ENCODE measurements at regions not wholly inside any gene's neighbourhood (a gene's known extent, or its start where the extent isn't known, plus 50 kb on each side); places are given as distances from the start of the nearest gene placed in this dataset.

GRCh38 chrX:46319750-46320149, 225.5 kb downstream of the ZNF674 start:
- TF ChIP-seq MAX (IDR thresholded peaks at IDR 0.05; ENCODE audit: low read depth, low read length) (no peak), POLR2A (IDR thresholded peaks at IDR 0.05; ENCODE audit: extremely low read depth, insufficient read length) (no peak), MYC (IDR thresholded peaks at IDR 0.05; ENCODE audit: low read depth, low read length) (no peak), CTCF (IDR thresholded peaks at IDR 0.05; ENCODE audit: low read depth, low read length) (no peak)
- H3K4me3 ChIP-seq (ENCODE audit: low read depth, low read length), result no peak overlapping the region
- DNase-seq (ENCODE audit: low read depth), result no peak

GRCh38 chrX:46318551-46318950, 226.7 kb downstream of the ZNF674 start:
- TF ChIP-seq MYC (IDR thresholded peaks at IDR 0.05; ENCODE audit: low read depth, low read length) (no peak), CTCF (IDR thresholded peaks at IDR 0.05; ENCODE audit: low read depth, low read length) (no peak), MAX (IDR thresholded peaks at IDR 0.05; ENCODE audit: low read depth, low read length) (no peak), POLR2A (IDR thresholded peaks at IDR 0.05; ENCODE audit: extremely low read depth, insufficient read length) (no peak)
- DNase-seq (ENCODE audit: low read depth), result no peak

GRCh38 chrX:46317163-46317562, 228.1 kb downstream of the ZNF674 start:
- DNase-seq (ENCODE audit: low read depth), result no peak
- no peak for TF ChIP-seq CTCF (IDR thresholded peaks at IDR 0.05; ENCODE audit: low read depth, low read length)
- TF ChIP-seq MYC (IDR thresholded peaks at IDR 0.05; ENCODE audit: low read depth, low read length), result no peak
- no peak for TF ChIP-seq MAX (IDR thresholded peaks at IDR 0.05; ENCODE audit: low read depth, low read length)
- no peak for TF ChIP-seq POLR2A (IDR thresholded peaks at IDR 0.05; ENCODE audit: extremely low read depth, insufficient read length)
- no peak overlapping the region for H3K4me3 ChIP-seq (ENCODE audit: low read depth, low read length)

More at GRCh38 chrX:46318551-46318950, 226.7 kb downstream of the ZNF674 start:
- no peak overlapping the region for H3K4me3 ChIP-seq (ENCODE audit: low read depth, low read length)

- no peak for DNase-seq (ENCODE audit: low read depth)
- no peak overlapping the region for H3K4me3 ChIP-seq (ENCODE audit: low read depth, low read length)
- TF ChIP-seq CTCF (IDR thresholded peaks at IDR 0.05; ENCODE audit: low read depth, low read length) (no peak), POLR2A (IDR thresholded peaks at IDR 0.05; ENCODE audit: extremely low read depth, insufficient read length) (no peak), MAX (IDR thresholded peaks at IDR 0.05; ENCODE audit: low read depth, low read length) (no peak), MYC (IDR thresholded peaks at IDR 0.05; ENCODE audit: low read depth, low read length) (no peak)
Observed at GRCh38 chrX:46311581-46312120, 233.6 kb downstream of the ZNF674 start.

- DNase-seq (ENCODE audit: low read depth), result no peak
- TF ChIP-seq MYC (IDR thresholded peaks at IDR 0.05; ENCODE audit: low read depth, low read length), result no peak
- no peak overlapping the region for H3K4me3 ChIP-seq (ENCODE audit: low read depth, low read length)
Observed at GRCh38 chrX:46310815-46311497, 234.3 kb downstream of the ZNF674 start.

- TF ChIP-seq MYC (IDR thresholded peaks at IDR 0.05; ENCODE audit: low read depth, low read length), result no peak
- no peak for TF ChIP-seq MAX (IDR thresholded peaks at IDR 0.05; ENCODE audit: low read depth, low read length)
- no peak for TF ChIP-seq CTCF (IDR thresholded peaks at IDR 0.05; ENCODE audit: low read depth, low read length)
- TF ChIP-seq POLR2A (IDR thresholded peaks at IDR 0.05; ENCODE audit: extremely low read depth, insufficient read length), result no peak
- no peak overlapping the region for H3K4me3 ChIP-seq (ENCODE audit: low read depth, low read length)
- no peak for DNase-seq (ENCODE audit: low read depth)
Observed at GRCh38 chrX:46308110-46308509, 237.1 kb downstream of the ZNF674 start.

All from NB4 (cell line).